Small intestine (tissue), 7 donors: ENCODE measurements at regions not wholly inside any gene's neighbourhood (a gene's known extent, or its start where the extent isn't known, plus 50 kb on each side); places are given as distances from the start of the nearest gene placed in this dataset.

Source experiments
- DNase-seq, 2 donors: peaks; one replicate each; pipeline versions ENCODE4 v3.0.0 to v3.0.0-alpha.2; 2013
- FAIRE-seq: peaks from 2 replicates; lab custom pipeline; 2012; peaks lifted over from hg19 to GRCh38; lab: Jason Lieb, UNC
- H3K27ac ChIP-seq, 3 donors: one replicate each; pipeline ENCODE4 v1.5.1; 2013; ENCODE audit warnings: low read length in 2 of 3, mild to moderate bottlenecking in 2 of 3, control low read depth in 1 of 3, inconsistent platforms in 1 of 3, low read depth in 1 of 3, moderate library complexity in 1 of 3
- H3K27me3 ChIP-seq, 3 donors: one replicate each; pipeline ENCODE4 v1.6.1; 2013; ENCODE audit warnings: low read length in 3 of 3, inconsistent platforms in 1 of 3; ENCODE audit not compliant: control insufficient read depth in 3 of 3, insufficient read depth in 3 of 3
- H3K36me3 ChIP-seq, 3 donors: one replicate each; pipeline ENCODE4 v1.6.1; 2013; ENCODE audit warnings: low read length in 3 of 3, inconsistent platforms in 1 of 3, low read depth in 1 of 3, mild to moderate bottlenecking in 1 of 3, moderate library complexity in 1 of 3; ENCODE audit not compliant: control insufficient read depth in 3 of 3, insufficient read depth in 2 of 3
- H3K4me1 ChIP-seq, 3 donors: one replicate each; pipeline ENCODE4 v1.6.1; 2013; ENCODE audit warnings: low read length in 2 of 3, inconsistent platforms in 1 of 3, low read depth in 1 of 3, mild to moderate bottlenecking in 1 of 3, moderate library complexity in 1 of 3; ENCODE audit not compliant: control insufficient read depth in 3 of 3, insufficient read depth in 2 of 3
- H3K4me3 ChIP-seq, 3 donors: one replicate each; pipeline ENCODE4 v1.5.1; 2013; ENCODE audit warnings: low read length in 3 of 3, control low read depth in 1 of 3, inconsistent platforms in 1 of 3, low read depth in 1 of 3, mild to moderate bottlenecking in 1 of 3, moderate library complexity in 1 of 3
- H3K9me3 ChIP-seq, 2 donors: one replicate each; pipeline ENCODE4 v1.6.1; 2013; ENCODE audit warnings: low read depth in 1 of 2, low read length in 1 of 2; ENCODE audit not compliant: control insufficient read depth in 2 of 2, insufficient read depth in 1 of 2
- WGBS, 3 donors: extraction: QIAGEN DNeasy Blood & Tissue Kit; methylation state at CpG; one replicate each; pipeline ENCODE4 v1.1.7; 2013; 5-methylcytosine and 5-hydroxymethylcytosine counted together
- donor health status: healthy with polysubstance abuse.
- donor health status: control.
- donor health status: control.
- donor health status: Bipolar disorder and iron deficiency.
- donor health status: healthy.

- Histone ChIP-seq H3K4me3 (no peak overlapping the region), H3K9me3 (no peaks in the 10 kb centered on the region), H3K36me3 (no peaks in the 10 kb centered on the region), H3K27me3 (no peaks in the 10 kb centered on the region), H3K27ac (no peak overlapping the region), H3K4me1 (no peaks in the 10 kb centered on the region)
- FAIRE-seq: no peak
- 72 to 75% (median 74%) methylated on average over 4 of the region's 4 CpGs for WGBS, 3 donors
- DNase-seq: no peak
These were observed 515.0 kb downstream of the EFNA5 start for GRCh38 chr5:107155707-107156106.

GRCh38 chr5:107154593-107154992 lies 516.1 kb downstream of the EFNA5 start:
- H3K4me3 ChIP-seq: no peak overlapping the region
- no peaks in the 10 kb centered on the region for H3K4me1 ChIP-seq
- no peak overlapping the region for H3K27ac ChIP-seq
- no peak for FAIRE-seq
- H3K9me3 ChIP-seq: no peaks in the 10 kb centered on the region
- H3K27me3 ChIP-seq: no peaks in the 10 kb centered on the region
- no peak for DNase-seq
- no peaks in the 10 kb centered on the region for H3K36me3 ChIP-seq
- 93% methylated on average over 6 of the region's 6 CpGs for WGBS, 3 donors

- DNase-seq (no peak), FAIRE-seq (no peak)
- no peak overlapping the region for H3K4me3 ChIP-seq
- H3K27me3 ChIP-seq: no peaks in the 10 kb centered on the region
- no peak overlapping the region for H3K27ac ChIP-seq
- H3K36me3 ChIP-seq: no peaks in the 10 kb centered on the region
- no peaks in the 10 kb centered on the region for H3K9me3 ChIP-seq
- no peaks in the 10 kb centered on the region for H3K4me1 ChIP-seq
- 23 to 39% (median 25%) methylated on average over 2 of the region's 2 CpGs for WGBS, 3 donors
These were observed 517.5 kb downstream of the EFNA5 start for GRCh38 chr5:107153283-107153682.

GRCh38 chr5:107149243-107150005 lies 521.3 kb downstream of the EFNA5 start:
- Histone ChIP-seq H3K4me3 (no peak overlapping the region), H3K4me1 (no peaks in the 10 kb centered on the region), H3K27ac (no peak overlapping the region), H3K27me3 (no peaks in the 10 kb centered on the region), H3K9me3 (no peaks in the 10 kb centered on the region), H3K36me3 (no peaks in the 10 kb centered on the region)
- FAIRE-seq (no peak), DNase-seq (no peak)
- WGBS, 3 donors: 53 to 68% (median 59%) methylated on average over 3 of the region's 3 CpGs

GRCh38 chr5:107147589-107147988 lies 523.1 kb downstream of the EFNA5 start:
- no peak for FAIRE-seq
- no peaks in the 10 kb centered on the region for H3K4me1 ChIP-seq
- no peaks in the 10 kb centered on the region for H3K9me3 ChIP-seq
- no peak overlapping the region for H3K27ac ChIP-seq
- H3K27me3 ChIP-seq: no peaks in the 10 kb centered on the region
- no peak for DNase-seq
- no peak overlapping the region for H3K4me3 ChIP-seq
- no peaks in the 10 kb centered on the region for H3K36me3 ChIP-seq
- 59 to 81% (median 65%) methylated on average over 1 of the region's 1 CpG for WGBS, 3 donors

GRCh38 chr5:107146901-107147300 lies 523.8 kb downstream of the EFNA5 start:
- FAIRE-seq (no peak), DNase-seq (no peak)
- Histone ChIP-seq H3K9me3 (no peaks in the 10 kb centered on the region), H3K27me3 (no peaks in the 10 kb centered on the region), H3K36me3 (no peaks in the 10 kb centered on the region), H3K4me1 (no peaks in the 10 kb centered on the region), H3K27ac (no peak overlapping the region), H3K4me3 (no peak overlapping the region)
- 71 to 90% (median 81%) methylated on average over 4 of the region's 4 CpGs for WGBS, 3 donors

GRCh38 chr5:107135391-107135790 lies 535.3 kb downstream of the EFNA5 start:
- Histone ChIP-seq H3K4me3 (no peak overlapping the region), H3K4me1 (no peaks in the 10 kb centered on the region), H3K27ac (no peak overlapping the region), H3K36me3 (no peaks in the 10 kb centered on the region), H3K9me3 (no peaks in the 10 kb centered on the region), H3K27me3 (no peaks in the 10 kb centered on the region)
- no peak for FAIRE-seq
- no peak for DNase-seq
- 65 to 82% (median 70%) methylated on average over 2 of the region's 2 CpGs for WGBS, 3 donors

- no peaks in the 10 kb centered on the region for H3K27me3 ChIP-seq
- H3K9me3 ChIP-seq: no peaks in the 10 kb centered on the region
- FAIRE-seq (no peak), DNase-seq (no peak)
- H3K36me3 ChIP-seq: no peaks in the 10 kb centered on the region
- H3K4me3 ChIP-seq: no peak overlapping the region
- H3K27ac ChIP-seq: no peak overlapping the region
- 68 to 78% (median 73%) methylated on average over 2 of the region's 2 CpGs for WGBS, 3 donors
- no peaks in the 10 kb centered on the region for H3K4me1 ChIP-seq
These were observed 535.8 kb downstream of the EFNA5 start for GRCh38 chr5:107134931-107135330.

- Histone ChIP-seq H3K4me1 (no peaks in the 10 kb centered on the region), H3K36me3 (no peaks in the 10 kb centered on the region), H3K27me3 (no peaks in the 10 kb centered on the region), H3K4me3 (no peak overlapping the region), H3K27ac (no peak overlapping the region), H3K9me3 (no peaks in the 10 kb centered on the region)
- 8 to 24% (median 24%) methylated on average over 1 of the region's 1 CpG for WGBS, 3 donors
- no peak for DNase-seq
- FAIRE-seq: no peak
These were observed 541.7 kb downstream of the EFNA5 start for GRCh38 chr5:107129051-107129450.
